Peyer's patch (tissue), 4 donors: ENCODE measurements at regions not wholly inside any gene's neighbourhood (a gene's known extent, or its start where the extent isn't known, plus 50 kb on each side); places are given as distances from the start of the nearest gene placed in this dataset.

Source experiments
- POLR2A ChIP-seq, 2 donors: fragments of 450-650 bp; IDR thresholded peaks; one replicate each; pipeline ENCODE4 v1.5.1; 2017; ENCODE audit warnings: antibody characterized with exemption in 2 of 2, mild to moderate bottlenecking in 2 of 2, moderate library complexity in 2 of 2
- TF ChIP-seq, protein P1 (sequence below), 6 experiments: fragments of 450-650 bp in 4 of 6; fragments of 200-600 bp in 2 of 6; sonication (generic) in 1 of 6; IDR thresholded peaks; one replicate each; pipeline ENCODE4 v1.5.1; 2017 to 2019; ENCODE audit warnings: antibody characterized with exemption in 6 of 6, mild to moderate bottlenecking in 3 of 6, moderate library complexity in 1 of 6

DNA sequence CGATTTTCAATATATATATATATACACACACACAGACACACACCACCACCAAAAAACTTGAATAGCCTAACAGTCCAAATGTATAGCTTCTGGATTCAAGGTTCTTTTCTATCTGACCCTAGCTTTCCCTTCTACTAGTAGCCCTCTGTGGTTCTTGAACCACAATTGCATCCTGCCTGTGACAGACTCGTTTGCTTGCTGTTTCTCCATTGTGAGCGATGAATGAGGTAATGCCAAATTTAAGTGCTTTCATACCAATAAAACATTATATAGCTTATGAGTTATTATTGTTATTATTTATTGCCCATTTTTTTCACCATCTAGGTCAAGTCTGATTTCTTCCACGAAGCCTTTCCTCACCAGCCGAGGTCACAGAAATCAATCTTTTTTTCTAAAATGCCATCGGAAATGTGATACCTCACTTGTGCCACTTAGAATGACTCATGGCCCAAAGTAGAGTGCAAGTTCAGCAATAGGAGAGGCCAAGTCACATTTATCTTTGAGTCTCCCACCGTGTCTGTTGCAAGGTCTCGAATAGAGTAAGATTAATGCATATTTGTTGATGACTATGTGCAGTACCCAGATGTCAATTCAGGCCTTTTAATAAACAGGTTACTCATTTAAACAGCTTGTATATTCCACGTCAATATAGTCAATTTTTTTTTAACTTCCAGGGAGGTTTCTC, 1015.8 kb upstream of the SEL1L start:
- TF ChIP-seq POLR2A (IDR thresholded peaks at IDR 0.05), result no peak
- TF ChIP-seq, protein P1, sequence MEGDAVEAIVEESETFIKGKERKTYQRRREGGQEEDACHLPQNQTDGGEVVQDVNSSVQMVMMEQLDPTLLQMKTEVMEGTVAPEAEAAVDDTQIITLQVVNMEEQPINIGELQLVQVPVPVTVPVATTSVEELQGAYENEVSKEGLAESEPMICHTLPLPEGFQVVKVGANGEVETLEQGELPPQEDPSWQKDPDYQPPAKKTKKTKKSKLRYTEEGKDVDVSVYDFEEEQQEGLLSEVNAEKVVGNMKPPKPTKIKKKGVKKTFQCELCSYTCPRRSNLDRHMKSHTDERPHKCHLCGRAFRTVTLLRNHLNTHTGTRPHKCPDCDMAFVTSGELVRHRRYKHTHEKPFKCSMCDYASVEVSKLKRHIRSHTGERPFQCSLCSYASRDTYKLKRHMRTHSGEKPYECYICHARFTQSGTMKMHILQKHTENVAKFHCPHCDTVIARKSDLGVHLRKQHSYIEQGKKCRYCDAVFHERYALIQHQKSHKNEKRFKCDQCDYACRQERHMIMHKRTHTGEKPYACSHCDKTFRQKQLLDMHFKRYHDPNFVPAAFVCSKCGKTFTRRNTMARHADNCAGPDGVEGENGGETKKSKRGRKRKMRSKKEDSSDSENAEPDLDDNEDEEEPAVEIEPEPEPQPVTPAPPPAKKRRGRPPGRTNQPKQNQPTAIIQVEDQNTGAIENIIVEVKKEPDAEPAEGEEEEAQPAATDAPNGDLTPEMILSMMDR (IDR thresholded peaks at IDR 0.05), result no peak
